DMS53 (cell line): ENCODE measurements at regions not wholly inside any gene's neighbourhood (a gene's known extent, or its start where the extent isn't known, plus 50 kb on each side); places are given as distances from the start of the nearest gene placed in this dataset.

Source experiments
- DNase-seq: peaks from one replicate; lab custom pipeline; 2025; lab: John Stamatoyannopoulos, UW

DNA sequence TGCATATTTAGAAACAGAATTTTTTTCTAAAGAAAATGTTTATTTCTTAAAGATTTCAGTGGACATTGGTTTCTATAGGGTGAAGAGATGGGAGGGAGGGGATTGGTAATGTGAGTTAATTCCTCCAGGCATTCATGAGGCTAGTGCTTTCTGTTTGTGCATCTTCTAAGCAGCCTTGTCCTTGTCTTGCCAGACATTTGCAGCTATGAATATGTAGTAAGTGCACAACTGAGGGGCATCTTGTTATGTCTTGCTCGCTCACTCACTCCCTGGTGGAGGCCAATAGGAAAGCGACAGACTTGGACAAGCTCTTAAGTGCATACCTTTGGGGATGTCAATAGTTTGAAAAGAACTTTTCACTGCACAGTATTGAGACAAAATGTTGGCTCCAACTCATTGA is 92.5 kb upstream of the ATP10A start:
- no peak for DNase-seq

DNA sequence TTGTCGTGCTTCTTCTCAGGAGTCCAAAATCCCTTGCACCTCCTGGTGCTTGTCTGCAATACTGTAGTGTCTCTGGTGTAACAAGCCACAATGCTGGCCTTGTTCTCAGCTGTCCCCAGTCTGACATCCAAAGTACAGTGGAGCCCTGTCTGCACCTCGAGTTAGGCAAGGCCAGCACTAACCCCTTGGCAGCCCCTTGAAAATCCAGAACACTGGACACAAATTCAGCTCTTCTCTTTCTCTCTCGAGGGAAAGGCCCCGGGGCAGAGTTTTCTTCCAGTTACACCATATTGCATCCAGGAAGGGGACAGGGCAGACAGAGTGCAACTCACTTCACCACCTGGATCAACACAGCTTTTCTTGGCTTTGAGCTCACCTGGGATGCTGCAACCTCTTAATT is 91.3 kb upstream of the ATP10A start:
- DNase-seq: no peak

DNA sequence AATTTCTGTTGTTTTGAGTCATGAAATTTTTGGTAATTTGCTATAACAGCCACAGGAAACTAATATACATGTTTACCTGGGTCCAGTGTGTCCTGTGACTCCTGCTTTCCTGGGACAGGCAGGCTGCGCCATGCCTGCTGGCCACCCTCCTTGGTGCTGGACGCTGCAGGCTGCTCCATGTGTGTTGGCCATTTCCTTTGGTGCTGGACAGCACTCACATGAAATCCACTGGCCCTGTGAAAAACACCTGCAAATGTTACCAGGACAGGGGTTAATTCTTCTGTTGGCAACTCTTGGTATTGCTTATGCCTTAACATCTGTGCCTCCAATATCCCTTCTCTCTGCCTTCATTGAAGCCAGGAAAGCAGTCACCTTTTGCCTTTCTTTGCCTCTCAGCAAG is 86.9 kb upstream of the ATP10A start:
- no peak for DNase-seq

DNA sequence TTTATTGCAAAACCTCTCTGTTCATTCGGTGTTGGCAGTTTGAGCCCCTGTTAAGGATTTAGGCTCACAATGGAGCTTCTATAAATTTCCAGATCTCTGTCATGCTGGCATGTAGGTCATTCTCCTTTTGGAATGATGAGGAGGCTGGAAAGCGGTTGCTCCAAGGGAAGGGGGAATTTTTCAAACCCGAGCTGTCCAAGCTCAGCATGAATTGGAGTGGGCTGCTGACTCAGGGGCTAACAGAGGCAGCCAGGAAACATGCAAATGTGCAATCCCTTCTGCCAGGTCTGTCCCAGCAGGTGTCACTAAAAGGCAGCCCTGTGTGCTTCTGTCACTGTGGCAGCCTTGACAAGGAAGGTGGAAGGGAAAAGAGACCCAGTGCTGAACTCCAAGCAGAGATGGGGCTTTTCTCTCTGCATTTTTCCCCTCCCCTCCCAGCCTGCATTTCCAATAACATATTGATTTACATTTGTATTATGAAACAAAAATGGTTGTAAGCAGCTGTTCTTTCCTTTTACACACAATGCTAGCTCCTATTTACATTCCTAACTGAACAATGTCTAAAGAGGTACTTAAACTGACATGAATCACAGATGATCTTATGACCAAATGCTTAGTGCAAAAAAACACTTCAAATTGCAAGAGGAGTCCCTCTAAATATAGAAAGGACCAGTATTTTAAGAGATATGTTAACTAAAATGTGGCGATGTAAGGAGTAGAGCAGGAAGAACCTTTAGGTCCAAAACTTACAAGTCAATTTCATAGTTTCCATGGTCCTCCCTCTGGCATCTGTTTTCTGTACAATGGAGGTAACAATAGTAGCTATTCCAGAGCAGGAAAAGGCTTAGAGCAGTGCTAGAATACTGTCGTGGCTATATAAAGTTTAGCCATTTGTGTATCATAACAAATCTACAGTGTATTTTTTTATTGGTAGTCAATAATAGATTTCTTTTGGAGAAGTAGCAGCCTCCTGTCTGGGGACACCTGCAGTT is 84.5 kb upstream of the ATP10A start:
- DNase-seq: peak; percentile 1

DNA sequence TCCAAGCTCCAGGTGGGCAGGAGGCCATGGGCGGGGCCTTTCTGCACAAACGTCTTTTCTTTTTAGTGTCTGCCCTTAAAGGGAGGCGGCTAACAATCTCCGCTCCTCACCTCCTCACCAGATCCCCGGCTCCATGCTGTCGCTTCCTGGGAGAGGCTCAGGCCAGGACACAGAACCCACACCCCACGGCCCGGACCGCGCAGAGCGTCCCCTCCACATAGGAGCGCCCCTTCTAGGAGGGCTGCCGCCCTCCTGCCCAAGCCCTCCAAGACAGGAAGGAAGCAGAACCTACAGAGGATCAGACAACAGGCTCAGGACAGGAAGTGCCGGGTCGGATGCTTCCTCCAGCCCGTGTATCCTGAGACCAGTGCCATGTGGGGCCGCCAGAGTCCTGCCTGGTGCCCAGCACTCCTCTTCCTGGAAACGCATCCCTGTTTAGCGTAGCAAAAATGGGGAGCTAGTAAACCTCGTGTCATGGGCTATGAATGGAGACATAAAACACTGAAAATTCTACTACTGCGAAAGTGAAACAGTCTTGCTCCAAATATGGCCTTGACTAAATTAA is 83.2 kb upstream of the ATP10A start:
- DNase-seq: no peak

DNA sequence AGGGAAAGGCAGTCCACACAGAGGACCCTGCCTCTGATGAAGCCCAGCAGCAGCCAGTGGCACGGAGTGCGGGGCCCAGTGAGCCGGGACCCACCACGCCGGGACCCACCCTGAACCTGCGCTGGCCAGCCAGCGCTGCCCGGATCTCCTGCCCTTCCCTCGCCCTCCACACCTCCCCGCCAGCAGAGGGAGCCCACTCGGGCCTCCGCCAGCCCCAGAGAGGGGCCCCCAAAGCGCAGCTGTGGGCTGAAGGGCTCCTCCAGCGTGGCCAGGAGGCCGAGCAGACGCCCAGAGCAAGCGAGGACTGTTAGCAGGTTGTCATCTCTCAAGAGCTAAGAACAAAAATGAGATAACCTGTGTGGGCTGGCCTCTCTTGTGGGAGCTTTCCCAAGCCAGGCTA is 81.3 kb upstream of the ATP10A start:
- no peak for DNase-seq

DNA sequence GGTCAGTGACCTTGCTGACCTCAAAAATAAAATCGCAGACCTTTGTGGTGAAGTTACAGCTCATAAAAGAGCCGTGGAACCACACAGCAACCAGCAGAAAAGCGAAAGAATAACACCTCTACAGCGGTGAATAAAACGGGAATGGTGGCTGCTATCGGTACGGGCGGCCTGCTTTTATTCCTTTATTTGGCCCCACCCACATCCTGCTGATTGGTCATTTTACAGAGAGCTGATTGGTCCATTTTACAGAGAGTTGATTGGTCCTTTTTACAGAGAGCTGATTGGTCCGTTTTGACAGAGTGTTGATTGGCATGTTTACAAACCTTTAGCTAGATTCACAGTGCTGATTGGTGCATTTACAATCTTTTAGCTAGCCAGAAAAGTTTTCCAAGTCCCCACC is 80.7 kb upstream of the ATP10A start:
- no peak for DNase-seq

DNA sequence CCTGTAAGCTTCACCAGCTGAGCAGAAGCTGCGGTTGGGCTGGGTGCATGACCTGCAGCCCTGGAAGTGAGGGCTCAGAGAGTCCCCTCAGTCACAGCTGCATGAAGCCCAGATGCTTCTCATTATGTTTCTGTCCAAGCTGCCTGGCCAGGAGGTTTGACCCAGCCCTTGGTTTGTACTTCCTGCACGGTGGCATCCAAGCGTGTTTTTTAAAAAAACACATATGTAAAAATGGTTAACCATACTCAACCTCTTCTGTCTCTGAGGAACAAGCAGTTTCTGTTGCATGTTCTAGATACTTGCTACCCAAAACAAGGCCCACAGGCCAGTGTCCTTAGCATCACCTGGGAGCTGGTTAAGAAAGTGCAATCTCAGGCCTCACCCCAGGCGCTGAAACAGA is 76.0 kb upstream of the ATP10A start:
- DNase-seq: no peak

DNA sequence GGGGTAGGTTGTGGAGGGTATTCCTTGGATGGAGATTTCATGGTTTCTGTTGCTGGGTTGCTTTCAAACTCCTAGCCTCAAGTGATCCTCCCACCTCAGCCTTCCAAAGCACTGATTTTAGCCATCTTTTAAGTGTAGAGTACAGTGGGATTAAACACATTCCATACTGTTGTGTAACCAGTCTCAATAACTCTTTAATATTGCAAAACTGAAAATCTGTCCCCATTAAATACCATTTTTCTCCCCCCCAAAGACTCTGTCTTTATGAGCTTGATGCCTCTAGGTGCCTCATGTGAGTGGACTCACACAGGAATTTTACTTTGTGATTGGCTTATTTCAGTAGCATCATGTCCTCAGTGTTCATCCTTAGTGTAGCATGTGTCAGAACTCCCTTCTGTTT is 74.7 kb upstream of the ATP10A start:
- DNase-seq: no peak

DNA sequence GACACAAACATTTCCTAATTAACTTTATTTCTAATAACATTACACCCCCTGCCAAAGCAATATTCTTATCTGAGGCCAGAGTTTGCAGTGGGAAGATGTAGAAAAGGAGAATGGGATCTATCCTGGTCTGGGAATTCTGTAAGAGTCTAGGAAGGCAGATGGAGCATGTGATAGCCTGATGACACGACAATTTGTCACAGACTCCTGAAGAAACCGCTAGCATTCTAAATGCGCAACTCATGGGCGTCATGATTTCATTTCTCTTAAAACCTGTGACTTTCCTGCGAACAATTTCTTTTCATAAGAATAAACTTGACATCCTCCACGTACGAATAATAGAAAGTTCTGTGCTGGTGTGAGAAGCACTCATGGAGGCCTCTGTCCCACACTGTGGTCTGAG is 72.9 kb upstream of the ATP10A start:
- no peak for DNase-seq

DNA sequence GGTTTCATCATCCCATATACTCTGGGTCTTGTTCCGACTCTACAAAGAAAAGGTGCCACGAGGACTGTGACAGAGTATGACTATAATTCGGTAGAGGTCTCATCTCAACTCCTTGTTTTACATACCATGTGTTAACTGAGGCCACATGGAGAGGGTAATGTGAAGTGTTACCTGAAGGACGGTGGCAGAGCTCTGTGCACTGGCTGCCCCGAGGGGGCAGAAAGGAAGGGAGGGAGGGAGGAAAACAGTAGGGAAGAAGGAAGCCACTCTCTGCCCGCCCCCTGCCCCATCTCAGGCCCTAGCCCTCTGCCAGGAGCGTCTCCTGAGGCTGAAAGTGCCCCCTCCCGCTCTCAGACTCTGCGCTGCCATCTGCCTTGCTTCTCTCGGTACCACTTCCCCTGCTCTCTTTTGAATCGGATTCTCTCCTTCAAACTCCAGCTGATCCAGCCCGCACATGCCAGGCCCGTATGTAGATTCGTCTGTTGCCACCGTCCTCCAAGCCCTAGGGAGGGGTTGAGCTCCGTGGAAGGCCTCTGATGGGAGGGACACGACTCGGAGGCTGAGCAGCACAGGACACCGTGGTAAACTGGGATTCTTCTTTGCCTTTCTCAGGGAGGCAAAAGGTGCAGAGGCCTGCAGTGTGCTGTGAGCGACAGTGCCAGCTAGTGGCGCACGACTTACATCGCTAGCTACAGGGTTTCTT is 70.5 kb upstream of the ATP10A start:
- DNase-seq: peak; percentile 10

DNA sequence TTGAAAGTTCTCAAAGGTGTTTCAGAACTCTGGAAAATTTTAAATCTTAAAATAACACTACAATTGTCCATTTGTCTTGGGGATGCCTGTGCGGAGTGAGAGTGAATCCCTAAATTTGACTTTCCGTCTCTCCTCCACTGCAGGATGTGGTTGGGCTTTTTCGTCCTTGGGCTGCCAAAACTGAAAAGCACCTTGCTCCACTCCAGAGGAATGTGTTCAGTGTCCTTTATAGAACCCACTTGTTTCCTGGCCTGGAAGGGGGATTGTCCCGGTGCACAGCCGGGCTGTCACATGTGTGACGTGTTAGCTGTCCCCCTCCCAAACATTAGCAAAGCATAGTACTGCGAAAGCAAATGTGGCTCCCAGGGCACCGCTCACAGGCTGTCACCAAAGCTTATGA is 69.6 kb upstream of the ATP10A start:
- no peak for DNase-seq

DNA sequence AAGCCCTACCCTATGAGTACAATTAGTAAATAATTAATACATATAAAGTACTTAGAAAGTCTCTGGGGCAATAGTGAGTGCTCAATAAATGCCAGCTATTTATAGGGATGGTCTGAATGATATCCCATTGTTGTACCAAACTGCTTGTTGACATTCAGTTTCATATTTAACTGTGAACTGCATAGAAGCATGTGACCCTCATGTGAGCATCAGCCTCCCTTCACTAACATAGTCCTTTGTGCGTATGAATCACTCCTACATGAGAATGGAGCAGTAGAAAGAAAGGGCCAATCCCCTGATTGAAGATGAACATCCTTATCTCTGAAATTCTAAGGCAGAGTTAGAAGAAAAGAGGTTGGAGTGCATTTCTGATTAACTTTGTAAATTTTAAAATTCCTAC is 68.7 kb upstream of the ATP10A start:
- DNase-seq: no peak

DNA sequence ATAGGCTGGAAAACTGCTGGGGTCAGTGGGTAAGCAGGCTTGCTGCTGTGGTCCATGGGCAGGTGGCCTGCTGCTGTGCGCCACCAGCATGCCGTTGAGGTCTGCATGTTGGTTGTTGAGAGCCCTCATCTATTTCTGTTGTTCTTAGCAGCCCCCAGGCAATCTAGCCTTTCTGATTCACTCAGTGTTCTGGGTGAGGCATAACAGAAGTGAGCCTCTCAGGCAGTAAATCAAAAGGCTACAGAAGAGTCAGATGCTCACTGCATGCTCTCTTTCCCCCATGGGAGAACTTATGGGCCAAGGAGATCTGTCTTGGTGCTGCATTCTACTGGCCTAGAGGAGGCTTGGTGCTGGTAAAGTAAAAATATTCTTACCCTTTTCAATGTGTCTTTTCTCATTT is 67.8 kb upstream of the ATP10A start:
- DNase-seq: no peak
